ENCODE measurements at regions not wholly inside any gene's neighbourhood (a gene's known extent, or its start where the extent isn't known, plus 50 kb on each side); places are given as distances from the start of the nearest gene placed in this dataset.

GRCh38 chr2:204321910-204322751, 223.1 kb upstream of the PARD3B start:
- DNase-seq (ENCODE audit: low read depth in 2 of 2) = no peak

GRCh38 chr2:204325468-204325867, 219.8 kb upstream of the PARD3B start:
- DNase-seq (ENCODE audit: low read depth in 2 of 2) = peak in 1 of 2 donors; percentile 13

GRCh38 chr2:204328373-204328772, 216.9 kb upstream of the PARD3B start:
- DNase-seq (ENCODE audit: low read depth in 2 of 2) = no peak

- no peak for DNase-seq (ENCODE audit: low read depth in 2 of 2)
Measured at GRCh38 chr2:204329016-204329415, 216.3 kb upstream of the PARD3B start.

- DNase-seq (ENCODE audit: low read depth in 2 of 2) = no peak
Measured at GRCh38 chr2:204329532-204329931, 215.7 kb upstream of the PARD3B start.

- no peak for DNase-seq (ENCODE audit: low read depth in 2 of 2)
Measured at GRCh38 chr2:204331180-204331579, 214.1 kb upstream of the PARD3B start.

- no peak for DNase-seq (ENCODE audit: low read depth in 2 of 2)
Measured at GRCh38 chr2:204331988-204332387, 213.3 kb upstream of the PARD3B start.

- no peak for DNase-seq (ENCODE audit: low read depth in 2 of 2)
Measured at GRCh38 chr2:204332706-204333105, 212.6 kb upstream of the PARD3B start.

GRCh38 chr2:204333861-204334260, 211.4 kb upstream of the PARD3B start:
- DNase-seq (ENCODE audit: low read depth in 2 of 2) = no peak

GRCh38 chr2:204335451-204336058, 209.7 kb upstream of the PARD3B start:
- DNase-seq (ENCODE audit: low read depth in 2 of 2) = no peak

GRCh38 chr2:204336153-204336744, 209.0 kb upstream of the PARD3B start:
- DNase-seq (ENCODE audit: low read depth in 2 of 2) = no peak

GRCh38 chr2:204337638-204338037, 207.6 kb upstream of the PARD3B start:
- no peak for DNase-seq (ENCODE audit: low read depth in 2 of 2)

- no peak for DNase-seq (ENCODE audit: low read depth in 2 of 2)
Measured at GRCh38 chr2:204339212-204339715, 206.0 kb upstream of the PARD3B start.

- no peak for DNase-seq (ENCODE audit: low read depth in 2 of 2)
Measured at GRCh38 chr2:204340511-204340910, 204.8 kb upstream of the PARD3B start.

GRCh38 chr2:204341887-204342276, 203.4 kb upstream of the PARD3B start:
- no peak for DNase-seq (ENCODE audit: low read depth in 2 of 2)

GRCh38 chr2:204343685-204344084, 201.6 kb upstream of the PARD3B start:
- DNase-seq (ENCODE audit: low read depth in 2 of 2) = no peak

GRCh38 chr2:204344119-204344518, 201.2 kb upstream of the PARD3B start:
- DNase-seq (ENCODE audit: low read depth in 2 of 2) = no peak

- DNase-seq (ENCODE audit: low read depth in 2 of 2) = no peak
Measured at GRCh38 chr2:204346906-204347305, 198.4 kb upstream of the PARD3B start.

- no peak for DNase-seq (ENCODE audit: low read depth in 2 of 2)
Measured at GRCh38 chr2:204353823-204354222, 191.5 kb upstream of the PARD3B start.

- DNase-seq (ENCODE audit: low read depth in 2 of 2) = no peak
Measured at GRCh38 chr2:204354442-204354856, 190.8 kb upstream of the PARD3B start.

- DNase-seq (ENCODE audit: low read depth in 2 of 2) = no peak
Measured at GRCh38 chr2:204355688-204356087, 189.6 kb upstream of the PARD3B start.

GRCh38 chr2:204356151-204356641, 189.1 kb upstream of the PARD3B start:
- no peak for DNase-seq (ENCODE audit: low read depth in 2 of 2)

- DNase-seq (ENCODE audit: low read depth in 2 of 2) = no peak
Measured at GRCh38 chr2:204357286-204357685, 188.0 kb upstream of the PARD3B start.
